IPS DF 6.9 (cell line): ENCODE measurements at regions not wholly inside any gene's neighbourhood (a gene's known extent, or its start where the extent isn't known, plus 50 kb on each side); places are given as distances from the start of the nearest gene placed in this dataset.
"Not testable (repeated sequence)": the region's sequence is repeated elsewhere in the genome, so short reads cannot be mapped to it uniquely, and the experiment has no call there.

Experiments used
- DNase-seq: peaks from one replicate; pipeline ENCODE4 v3.0.0-alpha.2; 2013; ENCODE audit warnings: low read depth, low spot score
- H3K27ac ChIP-seq: one replicate; pipeline ENCODE4 v1.5.1; 2013; ENCODE audit warnings: low read length, control low read depth
- H3K27me3 ChIP-seq: 2 replicates; pipeline ENCODE4 v1.6.1; 2013; ENCODE audit warnings: mild to moderate bottlenecking, low read length; ENCODE audit not compliant: control insufficient read depth, insufficient read depth
- H3K36me3 ChIP-seq: 2 replicates; pipeline ENCODE4 v1.6.1; 2013; ENCODE audit warnings: low read length; ENCODE audit not compliant: control insufficient read depth, insufficient read depth
- H3K4me1 ChIP-seq: 2 replicates; pipeline ENCODE4 v1.6.1; 2013; ENCODE audit warnings: low read length; ENCODE audit not compliant: control insufficient read depth, insufficient read depth
- H3K4me3 ChIP-seq: 2 replicates; pipeline ENCODE4 v1.5.1; 2013; ENCODE audit warnings: mild to moderate bottlenecking, low read length
- H3K9me3 ChIP-seq: 2 replicates; pipeline ENCODE4 v1.6.1; 2013; ENCODE audit warnings: low read length, inconsistent platforms; ENCODE audit not compliant: control insufficient read depth, insufficient read depth
- WGBS: extraction: QIAGEN DNeasy Blood & Tissue Kit; methylation state at CpG from one replicate; pipeline ENCODE4 v1.1.7; 2013; ENCODE audit warnings: mixed read lengths, missing lambda C conversion rate; ENCODE audit not compliant: insufficient read length, insufficient coverage; 5-methylcytosine and 5-hydroxymethylcytosine counted together

- not testable (repeated sequence) for H3K4me3 ChIP-seq, H3K4me1 ChIP-seq, DNase-seq, H3K27me3 ChIP-seq, H3K27ac ChIP-seq, H3K36me3 ChIP-seq, H3K9me3 ChIP-seq
- WGBS, result no CpG with 5 or more reads among the region's 20 CpGs
Observed at GRCh38 chr2:16235291-16235690, 294.9 kb downstream of the MYCN start.

- H3K4me1 ChIP-seq, result peaks cover 6% of the 10 kb centered on the region
- no peak for DNase-seq
- H3K4me3 ChIP-seq, result no peak overlapping the region
- WGBS, result no CpG with 5 or more reads among the region's 6 CpGs
- no peak overlapping the region for H3K27ac ChIP-seq
- no peaks in the 10 kb centered on the region for H3K36me3 ChIP-seq
- H3K27me3 ChIP-seq, result no peaks in the 10 kb centered on the region
- H3K9me3 ChIP-seq, result no peaks in the 10 kb centered on the region
Observed at GRCh38 chr2:16228951-16229350, 288.6 kb downstream of the MYCN start.

GRCh38 chr2:16228471-16228870 lies 288.1 kb downstream of the MYCN start:
- no peaks in the 10 kb centered on the region for H3K36me3 ChIP-seq
- WGBS, result 100% methylated on average over 2 of the region's 7 CpGs
- H3K4me1 ChIP-seq, result peaks cover 6% of the 10 kb centered on the region
- H3K27ac ChIP-seq, result no peak overlapping the region
- H3K9me3 ChIP-seq, result no peaks in the 10 kb centered on the region
- no peak for DNase-seq
- H3K27me3 ChIP-seq, result no peaks in the 10 kb centered on the region
- H3K4me3 ChIP-seq, result no peak overlapping the region

GRCh38 chr2:16227811-16228462 lies 287.6 kb downstream of the MYCN start:
- no peak for DNase-seq
- Histone ChIP-seq H3K36me3 (no peaks in the 10 kb centered on the region), H3K9me3 (no peaks in the 10 kb centered on the region), H3K27ac (no peak overlapping the region), H3K4me1 (peaks cover 6% of the 10 kb centered on the region), H3K27me3 (no peaks in the 10 kb centered on the region), H3K4me3 (no peak overlapping the region)
- WGBS, result no CpG with 5 or more reads among the region's 17 CpGs

GRCh38 chr2:16226943-16227664 lies 286.8 kb downstream of the MYCN start:
- Histone ChIP-seq H3K27me3 (no peaks in the 10 kb centered on the region), H3K36me3 (no peaks in the 10 kb centered on the region), H3K9me3 (no peaks in the 10 kb centered on the region), H3K27ac (no peak overlapping the region), H3K4me3 (no peak overlapping the region), H3K4me1 (peaks cover 6% of the 10 kb centered on the region)
- no CpG with 5 or more reads among the region's 21 CpGs for WGBS
- no peak for DNase-seq

- Histone ChIP-seq H3K4me3 (no peak overlapping the region), H3K9me3 (no peaks in the 10 kb centered on the region), H3K27ac (no peak overlapping the region), H3K4me1 (peaks cover 6% of the 10 kb centered on the region), H3K27me3 (no peaks in the 10 kb centered on the region), H3K36me3 (no peaks in the 10 kb centered on the region)
- WGBS, result no CpG with 5 or more reads among the region's 3 CpGs
- no peak for DNase-seq
Observed at GRCh38 chr2:16226381-16226780, 286.0 kb downstream of the MYCN start.

- no peak overlapping the region for H3K27ac ChIP-seq
- no CpG with 5 or more reads among the region's 4 CpGs for WGBS
- H3K9me3 ChIP-seq, result no peaks in the 10 kb centered on the region
- no peaks in the 10 kb centered on the region for H3K27me3 ChIP-seq
- no peaks in the 10 kb centered on the region for H3K36me3 ChIP-seq
- no peak for DNase-seq
- no peak overlapping the region for H3K4me3 ChIP-seq
- peaks cover 6% of the 10 kb centered on the region for H3K4me1 ChIP-seq
Observed at GRCh38 chr2:16225545-16225944, 285.2 kb downstream of the MYCN start.

GRCh38 chr2:16225071-16225470 lies 284.7 kb downstream of the MYCN start:
- no peaks in the 10 kb centered on the region for H3K9me3 ChIP-seq
- WGBS, result no CpG with 5 or more reads among the region's 6 CpGs
- no peaks in the 10 kb centered on the region for H3K36me3 ChIP-seq
- DNase-seq, result no peak
- no peaks in the 10 kb centered on the region for H3K27me3 ChIP-seq
- peaks cover 6% of the 10 kb centered on the region for H3K4me1 ChIP-seq
- no peak overlapping the region for H3K27ac ChIP-seq
- no peak overlapping the region for H3K4me3 ChIP-seq

- Histone ChIP-seq H3K4me3 (no peak overlapping the region), H3K9me3 (no peaks in the 10 kb centered on the region), H3K4me1 (peaks cover 6% of the 10 kb centered on the region), H3K27me3 (no peaks in the 10 kb centered on the region), H3K27ac (no peak overlapping the region), H3K36me3 (no peaks in the 10 kb centered on the region)
- DNase-seq, result no peak
- no CpG with 5 or more reads among the region's 14 CpGs for WGBS
Observed at GRCh38 chr2:16224298-16225045, 284.1 kb downstream of the MYCN start.

GRCh38 chr2:16223841-16224177 lies 283.5 kb downstream of the MYCN start:
- Histone ChIP-seq H3K36me3 (no peaks in the 10 kb centered on the region), H3K27me3 (no peaks in the 10 kb centered on the region), H3K9me3 (no peaks in the 10 kb centered on the region), H3K4me3 (no peak overlapping the region), H3K27ac (no peak overlapping the region), H3K4me1 (peaks cover 7% of the 10 kb centered on the region)
- no peak for DNase-seq
- whole genome bisulfite sequencing, result no CpG with 5 or more reads among the region's 3 CpGs
